Endodermal cell (in vitro differentiated cells): ENCODE measurements at regions not wholly inside any gene's neighbourhood (a gene's known extent, or its start where the extent isn't known, plus 50 kb on each side); places are given as distances from the start of the nearest gene placed in this dataset.
A peak's percentile ranks its signal among the peaks of the same experiment; 100 is the strongest.

Experiments used
- DNase-seq: peaks from one replicate; pipeline ENCODE4 v3.0.0-alpha.2; 2017
- H3K27ac ChIP-seq: 2 replicates; pipeline ENCODE4 v1.5.1; 2013; ENCODE audit warnings: mild to moderate bottlenecking, low read depth, low read length, moderate library complexity
- H3K27me3 ChIP-seq: 2 replicates; pipeline ENCODE4 v1.6.1; 2013; ENCODE audit warnings: mild to moderate bottlenecking, low read length, moderate library complexity; ENCODE audit not compliant: insufficient read depth, control insufficient read depth, poor library complexity, severe bottlenecking
- H3K36me3 ChIP-seq: 2 replicates; pipeline ENCODE4 v1.7.0; 2013; ENCODE audit warnings: mild to moderate bottlenecking, low read length, moderate library complexity; ENCODE audit not compliant: control insufficient read depth, insufficient read depth
- H3K4me1 ChIP-seq: one replicate; pipeline ENCODE4 v1.7.0; 2013; ENCODE audit warnings: low read length; ENCODE audit not compliant: control insufficient read depth, insufficient read depth
- H3K4me3 ChIP-seq: 2 replicates; pipeline ENCODE4 v1.5.1; 2013; ENCODE audit warnings: mild to moderate bottlenecking, low read length, moderate library complexity
- H3K9ac ChIP-seq: 2 replicates; pipeline ENCODE4 v1.6.1; 2013; ENCODE audit warnings: mild to moderate bottlenecking, low read length, moderate library complexity; ENCODE audit not compliant: poor library complexity, severe bottlenecking; ENCODE audit errors: extremely low read depth
- H3K9me3 ChIP-seq: 2 replicates; pipeline ENCODE4 v1.6.1; 2013; ENCODE audit warnings: mild to moderate bottlenecking, low read length, moderate library complexity; ENCODE audit not compliant: control insufficient read depth
- H3K27ac Mint-ChIP-seq: 2 replicates; pipeline ENCODE4 v1.8.0; 2020; ENCODE audit warnings: mixed read lengths
- H3K27me3 Mint-ChIP-seq: 2 replicates; pipeline ENCODE4 v1.8.0; 2021; ENCODE audit warnings: mild to moderate bottlenecking, mixed read lengths; ENCODE audit not compliant: insufficient read depth
- H3K36me3 Mint-ChIP-seq: 2 replicates; pipeline ENCODE4 v1.8.0; 2020; ENCODE audit warnings: low read depth, mixed read lengths
- H3K4me1 Mint-ChIP-seq: 2 replicates; pipeline ENCODE4 v1.8.0; 2020; ENCODE audit warnings: mixed read lengths
- H3K4me3 Mint-ChIP-seq: 2 replicates; pipeline ENCODE4 v1.8.0; 2020; ENCODE audit warnings: mild to moderate bottlenecking, moderate library complexity, mixed read lengths
- H3K9me3 Mint-ChIP-seq: 2 replicates; pipeline ENCODE4 v1.8.0; 2020; ENCODE audit warnings: mild to moderate bottlenecking, mixed read lengths
- WGBS, 2 experiments: methylation state at CpG; one replicate each; pipeline versions ENCODE4 v1.1.5 to v1.1.7; 2013; ENCODE audit warnings: missing lambda C conversion rate in 2 of 2, mixed read lengths in 1 of 2; ENCODE audit not compliant: insufficient coverage in 1 of 2, insufficient read length in 1 of 2; 5-methylcytosine and 5-hydroxymethylcytosine counted together
- TF ChIP-seq, protein P1 (sequence below): fragments of 200-600 bp; sonication (generic); conservative IDR thresholded peaks from 2 replicates; pipeline ENCODE4 v1.5.0; 2021; ENCODE audit warnings: antibody characterized with exemption, mild to moderate bottlenecking

DNA sequence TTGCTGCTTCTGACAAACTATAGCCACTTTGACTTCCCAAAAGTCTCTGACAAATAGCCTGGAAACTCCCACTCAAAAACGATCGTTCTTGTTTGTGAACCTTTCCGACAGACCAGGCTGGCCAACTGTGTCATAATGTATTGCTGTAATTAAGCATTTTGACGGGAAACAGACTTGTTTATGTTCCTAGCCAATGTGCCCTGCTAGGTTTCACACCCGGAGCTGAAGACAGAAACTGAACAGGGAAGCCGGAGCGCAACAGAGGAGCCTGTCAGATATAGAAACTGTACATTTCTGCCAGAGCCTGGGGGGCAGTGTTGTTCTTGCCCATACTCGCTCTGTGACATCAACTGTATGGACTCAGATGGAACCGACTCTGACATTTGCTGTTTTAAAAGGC lies 55.3 kb upstream of the C7orf33 start:
- Histone ChIP-seq H3K27me3 (no peaks in the 10 kb centered on the region), H3K27ac (no peak overlapping the region), H3K9me3 (no peaks in the 10 kb centered on the region), H3K36me3 (no peaks in the 10 kb centered on the region), H3K9ac (no peak overlapping the region), H3K4me1 (no peaks in the 10 kb centered on the region), H3K4me3 (no peak overlapping the region)
- TF ChIP-seq, protein P1, sequence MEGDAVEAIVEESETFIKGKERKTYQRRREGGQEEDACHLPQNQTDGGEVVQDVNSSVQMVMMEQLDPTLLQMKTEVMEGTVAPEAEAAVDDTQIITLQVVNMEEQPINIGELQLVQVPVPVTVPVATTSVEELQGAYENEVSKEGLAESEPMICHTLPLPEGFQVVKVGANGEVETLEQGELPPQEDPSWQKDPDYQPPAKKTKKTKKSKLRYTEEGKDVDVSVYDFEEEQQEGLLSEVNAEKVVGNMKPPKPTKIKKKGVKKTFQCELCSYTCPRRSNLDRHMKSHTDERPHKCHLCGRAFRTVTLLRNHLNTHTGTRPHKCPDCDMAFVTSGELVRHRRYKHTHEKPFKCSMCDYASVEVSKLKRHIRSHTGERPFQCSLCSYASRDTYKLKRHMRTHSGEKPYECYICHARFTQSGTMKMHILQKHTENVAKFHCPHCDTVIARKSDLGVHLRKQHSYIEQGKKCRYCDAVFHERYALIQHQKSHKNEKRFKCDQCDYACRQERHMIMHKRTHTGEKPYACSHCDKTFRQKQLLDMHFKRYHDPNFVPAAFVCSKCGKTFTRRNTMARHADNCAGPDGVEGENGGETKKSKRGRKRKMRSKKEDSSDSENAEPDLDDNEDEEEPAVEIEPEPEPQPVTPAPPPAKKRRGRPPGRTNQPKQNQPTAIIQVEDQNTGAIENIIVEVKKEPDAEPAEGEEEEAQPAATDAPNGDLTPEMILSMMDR, result no peak
- no peak overlapping the region for H3K27ac Mint-ChIP-seq
- 93 to 94% methylated on average over 7 to 9 of the region's 9 CpGs for WGBS, 2 experiments
- H3K4me1 Mint-ChIP-seq, result no peaks in the 10 kb centered on the region
- peaks cover 5% of the 10 kb centered on the region for H3K27me3 Mint-ChIP-seq
- H3K36me3 Mint-ChIP-seq, result no peaks in the 10 kb centered on the region
- peaks cover 6% of the 10 kb centered on the region for H3K9me3 Mint-ChIP-seq
- DNase-seq, result no peak
- no peak overlapping the region for H3K4me3 Mint-ChIP-seq

DNA sequence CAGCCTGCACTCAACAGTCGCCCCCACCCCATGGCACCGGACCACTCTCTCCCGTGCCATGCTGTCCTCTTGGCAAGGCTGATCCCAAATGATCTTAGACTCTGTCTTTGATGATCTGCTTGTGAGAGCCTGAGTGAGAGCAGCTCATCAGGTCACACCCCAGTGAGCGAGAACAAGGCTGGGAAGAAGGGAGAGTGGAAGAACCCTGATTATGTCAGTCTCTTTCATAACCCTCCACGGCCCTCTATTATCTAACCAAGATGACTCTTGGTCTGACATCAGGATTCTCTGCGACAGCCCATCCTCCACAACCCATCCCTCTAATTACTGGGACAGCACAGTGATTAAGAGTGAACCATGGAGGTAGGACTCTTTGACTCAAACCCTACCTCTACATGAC lies 53.1 kb upstream of the C7orf33 start:
- H3K27ac Mint-ChIP-seq, result no peak overlapping the region
- no peaks in the 10 kb centered on the region for H3K9me3 ChIP-seq
- H3K4me1 Mint-ChIP-seq, result no peaks in the 10 kb centered on the region
- no peak overlapping the region for H3K27ac ChIP-seq
- no peak for DNase-seq
- no peak overlapping the region for H3K4me3 ChIP-seq
- H3K27me3 ChIP-seq, result no peaks in the 10 kb centered on the region
- H3K36me3 ChIP-seq, result no peaks in the 10 kb centered on the region
- H3K4me3 Mint-ChIP-seq, result no peak overlapping the region
- TF ChIP-seq, protein P1, result no peak
- H3K9ac ChIP-seq, result no peak overlapping the region
- no peaks in the 10 kb centered on the region for H3K4me1 ChIP-seq
- H3K9me3 Mint-ChIP-seq, result peaks cover 6% of the 10 kb centered on the region
- H3K27me3 Mint-ChIP-seq, result peaks cover 2% of the 10 kb centered on the region
- H3K36me3 Mint-ChIP-seq, result no peaks in the 10 kb centered on the region
- WGBS, 2 experiments, result 94 to 95% methylated on average over 3 to 6 of the region's 6 CpGs

DNA sequence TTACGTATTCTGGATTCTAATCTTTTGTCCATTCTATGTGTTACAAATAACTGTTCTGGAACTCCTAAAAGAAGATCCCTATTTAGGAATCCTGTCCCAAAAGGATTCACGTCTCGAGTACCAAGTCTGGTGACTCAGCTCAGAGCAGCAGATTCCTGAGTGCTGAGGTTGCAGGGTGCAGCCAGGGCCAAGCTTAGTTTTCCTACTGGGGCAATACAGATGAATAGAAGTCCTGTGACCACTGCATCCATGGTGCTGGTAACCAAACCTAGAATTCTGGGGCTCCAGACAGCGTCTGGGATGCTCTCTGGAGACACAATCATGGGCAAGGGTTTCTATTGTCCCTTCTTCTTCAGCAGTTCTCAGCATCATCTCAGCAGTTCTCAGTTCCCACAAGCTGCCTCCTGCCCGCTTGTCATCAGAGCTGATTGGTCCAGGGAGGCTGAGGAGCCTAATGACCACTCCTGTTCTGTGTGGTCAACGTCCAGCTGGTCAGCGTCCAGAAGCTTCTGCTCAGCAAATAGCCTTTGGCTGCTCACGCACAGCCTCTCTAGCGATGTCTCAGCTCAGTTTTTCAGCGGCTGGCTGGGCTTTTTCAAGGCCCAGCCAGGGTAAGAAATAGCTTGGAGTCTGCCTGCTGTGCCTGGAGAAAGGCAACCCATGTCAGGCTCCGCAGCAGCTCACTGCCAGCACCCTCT lies 50.4 kb upstream of the C7orf33 start:
- no peaks in the 10 kb centered on the region for H3K36me3 Mint-ChIP-seq
- no peaks in the 10 kb centered on the region for H3K9me3 ChIP-seq
- H3K9me3 Mint-ChIP-seq, result no peaks in the 10 kb centered on the region
- no peaks in the 10 kb centered on the region for H3K4me1 ChIP-seq
- no peak overlapping the region for H3K4me3 ChIP-seq
- H3K27me3 Mint-ChIP-seq, result peaks cover 2% of the 10 kb centered on the region
- H3K27ac Mint-ChIP-seq, result no peak overlapping the region
- H3K36me3 ChIP-seq, result no peaks in the 10 kb centered on the region
- no peaks in the 10 kb centered on the region for H3K4me1 Mint-ChIP-seq
- TF ChIP-seq, protein P1, result no peak
- no peak overlapping the region for H3K9ac ChIP-seq
- DNase-seq, result peak; percentile 62
- WGBS, 2 experiments, result 74 to 88% methylated on average over 11 of the region's 11 CpGs
- no peak overlapping the region for H3K4me3 Mint-ChIP-seq
- no peaks in the 10 kb centered on the region for H3K27me3 ChIP-seq
- no peak overlapping the region for H3K27ac ChIP-seq
